Testis (tissue), 2 donors: ENCODE measurements at regions not wholly inside any gene's neighbourhood (a gene's known extent, or its start where the extent isn't known, plus 50 kb on each side); places are given as distances from the start of the nearest gene placed in this dataset.

Source experiments
- DNase-seq: peaks from one replicate; pipeline ENCODE4 v3.0.0-alpha.2; 2019
- H3K27ac ChIP-seq, 2 donors: fragments of 200-600 bp; sonication (generic); one replicate each; pipeline ENCODE4 v1.5.1; 2019
- H3K27me3 ChIP-seq: fragments of 200-600 bp; sonication (generic); one replicate; pipeline ENCODE4 v1.5.1; 2019
- H3K36me3 ChIP-seq: fragments of 200-600 bp; sonication (generic); one replicate; pipeline ENCODE4 v1.5.1; 2017; ENCODE audit warnings: low read depth; ENCODE audit errors: missing control alignments
- H3K4me1 ChIP-seq: fragments of 200-600 bp; sonication (generic); one replicate; pipeline ENCODE4 v1.5.1; 2019
- H3K4me3 ChIP-seq, 2 donors: fragments of 200-600 bp; sonication (generic); one replicate each; pipeline ENCODE4 v1.5.1; 2017 to 2019
- H3K9me3 ChIP-seq: fragments of 200-600 bp; sonication (generic); one replicate; pipeline ENCODE4 v1.5.1; 2017
- POLR2A ChIP-seq: fragments of 450-650 bp; IDR thresholded peaks from one replicate; pipeline ENCODE4 v1.6.1; 2017; ENCODE audit warnings: antibody characterized with exemption, mild to moderate bottlenecking, moderate library complexity
- WGBS, 2 donors: methylation state at CpG; one replicate each; pipeline ENCODE4 v1.1.5; 2018; 5-methylcytosine and 5-hydroxymethylcytosine counted together
- intact Hi-C: fragments of 100-400 bp; cut with DNase I; formaldehyde crosslinking; loops from one replicate; pipeline ENCODE4 v1.15.1; 2023; ENCODE audit warnings: low total_unique reads
- TF ChIP-seq, protein P1 (sequence below), 3 experiments: fragments of 450-650 bp in 2 of 3; fragments of 200-600 bp in 1 of 3; sonication (generic) in 1 of 3; IDR thresholded peaks; one replicate each; pipeline ENCODE4 v1.5.1; 2016 to 2019; ENCODE audit warnings: antibody characterized with exemption in 3 of 3, mild to moderate bottlenecking in 2 of 3, moderate library complexity in 1 of 3

GRCh38 chr11:134616038-134616437 lies 204.0 kb upstream of the B3GAT1 start:
- intact Hi-C loops: no loop called here
- H3K27me3 ChIP-seq: no peaks in the 10 kb centered on the region
- no peaks in the 10 kb centered on the region for H3K36me3 ChIP-seq
- no peak overlapping the region for H3K27ac ChIP-seq
- H3K9me3 ChIP-seq: no peaks in the 10 kb centered on the region
- WGBS, 2 donors: 69 to 76% methylated on average over 8 of the region's 8 CpGs
- no peak overlapping the region for H3K4me3 ChIP-seq
- TF ChIP-seq POLR2A: no peak
- TF ChIP-seq, protein P1, sequence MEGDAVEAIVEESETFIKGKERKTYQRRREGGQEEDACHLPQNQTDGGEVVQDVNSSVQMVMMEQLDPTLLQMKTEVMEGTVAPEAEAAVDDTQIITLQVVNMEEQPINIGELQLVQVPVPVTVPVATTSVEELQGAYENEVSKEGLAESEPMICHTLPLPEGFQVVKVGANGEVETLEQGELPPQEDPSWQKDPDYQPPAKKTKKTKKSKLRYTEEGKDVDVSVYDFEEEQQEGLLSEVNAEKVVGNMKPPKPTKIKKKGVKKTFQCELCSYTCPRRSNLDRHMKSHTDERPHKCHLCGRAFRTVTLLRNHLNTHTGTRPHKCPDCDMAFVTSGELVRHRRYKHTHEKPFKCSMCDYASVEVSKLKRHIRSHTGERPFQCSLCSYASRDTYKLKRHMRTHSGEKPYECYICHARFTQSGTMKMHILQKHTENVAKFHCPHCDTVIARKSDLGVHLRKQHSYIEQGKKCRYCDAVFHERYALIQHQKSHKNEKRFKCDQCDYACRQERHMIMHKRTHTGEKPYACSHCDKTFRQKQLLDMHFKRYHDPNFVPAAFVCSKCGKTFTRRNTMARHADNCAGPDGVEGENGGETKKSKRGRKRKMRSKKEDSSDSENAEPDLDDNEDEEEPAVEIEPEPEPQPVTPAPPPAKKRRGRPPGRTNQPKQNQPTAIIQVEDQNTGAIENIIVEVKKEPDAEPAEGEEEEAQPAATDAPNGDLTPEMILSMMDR (IDR thresholded peaks at IDR 0.05): no peak
- DNase-seq: no peak
- no peaks in the 10 kb centered on the region for H3K4me1 ChIP-seq

GRCh38 chr11:134615041-134615615 lies 203.1 kb upstream of the B3GAT1 start:
- WGBS, 2 donors: 80 to 86% methylated on average over 5 of the region's 5 CpGs
- Histone ChIP-seq H3K36me3 (no peaks in the 10 kb centered on the region), H3K9me3 (no peaks in the 10 kb centered on the region), H3K4me1 (no peaks in the 10 kb centered on the region), H3K27ac (no peak overlapping the region), H3K27me3 (no peaks in the 10 kb centered on the region), H3K4me3 (no peak overlapping the region)
- TF ChIP-seq POLR2A: no peak
- TF ChIP-seq, protein P1 (IDR thresholded peaks at IDR 0.05): no peak
- no peak for DNase-seq
- intact Hi-C loops: no loop called here

DNA sequence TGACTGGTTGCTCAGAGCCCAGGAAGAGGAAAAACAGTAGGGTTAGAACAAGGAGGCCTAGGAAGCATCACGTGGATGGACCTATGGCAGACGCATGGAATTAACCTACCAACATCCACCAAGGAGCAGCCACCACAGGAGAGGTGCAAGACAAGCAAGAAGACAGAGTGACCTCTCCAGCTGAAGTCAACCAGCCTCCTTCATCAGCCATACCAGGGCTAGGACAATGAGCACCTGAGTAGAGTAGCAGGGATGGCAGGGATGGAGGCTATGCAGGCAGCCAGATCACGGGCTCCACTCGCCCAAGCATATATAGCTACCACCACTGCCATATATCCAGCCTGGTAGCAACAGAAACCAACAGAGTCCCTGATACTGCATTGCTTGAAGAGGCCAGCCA lies 202.1 kb upstream of the B3GAT1 start:
- TF ChIP-seq POLR2A: no peak
- TF ChIP-seq, protein P1 (IDR thresholded peaks at IDR 0.05): no peak
- no peak for DNase-seq
- Histone ChIP-seq H3K4me3 (no peak overlapping the region), H3K9me3 (no peaks in the 10 kb centered on the region), H3K27me3 (no peaks in the 10 kb centered on the region), H3K4me1 (no peaks in the 10 kb centered on the region), H3K36me3 (no peaks in the 10 kb centered on the region), H3K27ac (no peak overlapping the region)
- intact Hi-C loops: no loop called here
- WGBS, 2 donors: 90 to 94% methylated on average over 4 of the region's 4 CpGs

DNA sequence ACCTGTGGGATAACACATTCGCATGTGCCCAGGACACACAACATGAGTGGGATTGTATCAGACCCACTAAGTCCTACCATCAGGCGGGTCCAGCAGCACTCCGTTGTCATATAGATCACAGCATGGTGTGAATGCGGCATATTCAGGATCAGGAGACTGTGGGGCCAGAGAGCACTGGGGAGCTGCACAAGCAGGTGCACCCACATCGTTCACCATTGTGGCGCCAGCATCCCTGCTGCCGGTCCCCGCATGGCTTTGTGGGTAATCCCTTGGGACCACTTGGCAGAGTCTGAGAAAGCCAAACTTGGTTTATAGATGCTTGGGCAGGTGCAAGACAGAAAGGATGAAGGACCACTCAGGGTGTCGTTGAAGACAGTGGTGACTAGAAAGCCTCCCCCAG lies 201.6 kb upstream of the B3GAT1 start:
- H3K27me3 ChIP-seq: no peaks in the 10 kb centered on the region
- 89 to 93% methylated on average over 9 of the region's 9 CpGs for WGBS, 2 donors
- H3K4me3 ChIP-seq: no peak overlapping the region
- H3K27ac ChIP-seq: no peak overlapping the region
- no peaks in the 10 kb centered on the region for H3K36me3 ChIP-seq
- no peaks in the 10 kb centered on the region for H3K4me1 ChIP-seq
- H3K9me3 ChIP-seq: no peaks in the 10 kb centered on the region
- no peak for DNase-seq
- intact Hi-C loops: no loop called here
- no peak for TF ChIP-seq POLR2A
- TF ChIP-seq, protein P1 (IDR thresholded peaks at IDR 0.05): no peak
